ENCODE measurements at regions not wholly inside any gene's neighbourhood (a gene's known extent, or its start where the extent isn't known, plus 50 kb on each side); places are given as distances from the start of the nearest gene placed in this dataset.
"Not testable (repeated sequence)": the region's sequence is repeated elsewhere in the genome, so short reads cannot be mapped to it uniquely, and the experiment has no call there.

DNA sequence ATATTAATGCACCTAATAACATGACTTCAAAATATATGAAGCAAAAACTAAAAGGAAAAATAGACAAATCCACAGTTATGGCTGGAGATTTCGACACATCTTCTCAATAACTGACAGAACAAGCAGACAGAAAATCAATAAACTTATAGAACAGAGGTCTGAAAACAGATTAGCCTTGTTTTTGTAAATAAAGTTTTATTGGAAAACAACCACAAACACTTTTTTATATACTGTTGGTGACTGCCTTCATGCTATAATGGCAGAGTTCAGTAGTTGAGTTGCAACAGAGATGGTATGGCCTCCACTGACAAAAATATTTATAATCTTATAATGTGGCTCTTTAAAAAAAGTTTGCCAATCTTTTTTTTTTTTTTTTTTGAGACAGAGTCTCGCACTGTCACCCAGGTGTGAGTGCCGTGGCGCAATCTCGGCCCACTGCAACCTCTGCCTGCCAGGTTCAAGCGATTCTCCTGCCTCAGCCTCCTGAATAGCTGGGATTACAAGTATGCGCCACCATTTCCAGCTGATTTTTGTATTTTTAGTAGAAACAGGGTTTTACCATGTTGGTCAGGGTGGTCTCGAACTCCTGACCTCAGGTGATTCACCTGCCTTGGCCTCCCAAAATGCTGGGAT is 52.2 kb upstream of the GATA2 start:
- Histone ChIP-seq H3K27ac (ENCODE audit: low read length) (no peak overlapping the region), H3K4me1 (ENCODE audit: insufficient read depth, low read length) (no peaks in the 10 kb centered on the region), H3K4me2 (ENCODE audit: insufficient read depth, low read length) (no peak overlapping the region), H3K4me3 (ENCODE audit: low read depth in 1 of 2, low read length in 2 of 2) (no peak overlapping the region), H4K20me1 (ENCODE audit: insufficient read depth, low read length) (no peaks in the 10 kb centered on the region), H3K9me3 (ENCODE audit: insufficient read depth, low read length, severe bottlenecking) (no peaks in the 10 kb centered on the region), H3K27me3 (ENCODE audit: insufficient read depth, low read length, poor library complexity) (no peaks in the 10 kb centered on the region), H3K36me3 (ENCODE audit: insufficient read depth, low read length) (no peaks in the 10 kb centered on the region), H3K9ac (ENCODE audit: low read depth, low read length) (no peak overlapping the region), H3K79me2 (ENCODE audit: insufficient read depth, low read length) (no peaks in the 10 kb centered on the region), H2AFZ (ENCODE audit: low read depth, low read length) (no peak overlapping the region)
- DNase-seq (no peak), ATAC-seq (ENCODE audit: insufficient read depth, low read depth) (no peak)
- TF ChIP-seq, protein P1, sequence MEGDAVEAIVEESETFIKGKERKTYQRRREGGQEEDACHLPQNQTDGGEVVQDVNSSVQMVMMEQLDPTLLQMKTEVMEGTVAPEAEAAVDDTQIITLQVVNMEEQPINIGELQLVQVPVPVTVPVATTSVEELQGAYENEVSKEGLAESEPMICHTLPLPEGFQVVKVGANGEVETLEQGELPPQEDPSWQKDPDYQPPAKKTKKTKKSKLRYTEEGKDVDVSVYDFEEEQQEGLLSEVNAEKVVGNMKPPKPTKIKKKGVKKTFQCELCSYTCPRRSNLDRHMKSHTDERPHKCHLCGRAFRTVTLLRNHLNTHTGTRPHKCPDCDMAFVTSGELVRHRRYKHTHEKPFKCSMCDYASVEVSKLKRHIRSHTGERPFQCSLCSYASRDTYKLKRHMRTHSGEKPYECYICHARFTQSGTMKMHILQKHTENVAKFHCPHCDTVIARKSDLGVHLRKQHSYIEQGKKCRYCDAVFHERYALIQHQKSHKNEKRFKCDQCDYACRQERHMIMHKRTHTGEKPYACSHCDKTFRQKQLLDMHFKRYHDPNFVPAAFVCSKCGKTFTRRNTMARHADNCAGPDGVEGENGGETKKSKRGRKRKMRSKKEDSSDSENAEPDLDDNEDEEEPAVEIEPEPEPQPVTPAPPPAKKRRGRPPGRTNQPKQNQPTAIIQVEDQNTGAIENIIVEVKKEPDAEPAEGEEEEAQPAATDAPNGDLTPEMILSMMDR (IDR thresholded peaks at IDR 0.05; ENCODE audit: borderline replicate concordance, extremely low read depth, low read length, poor library complexity, severe bottlenecking) = no peak
- TF ChIP-seq EZH2 (IDR thresholded peaks at IDR 0.05; ENCODE audit: borderline replicate concordance, low read depth, low read length, severe bottlenecking) = no peak

DNA sequence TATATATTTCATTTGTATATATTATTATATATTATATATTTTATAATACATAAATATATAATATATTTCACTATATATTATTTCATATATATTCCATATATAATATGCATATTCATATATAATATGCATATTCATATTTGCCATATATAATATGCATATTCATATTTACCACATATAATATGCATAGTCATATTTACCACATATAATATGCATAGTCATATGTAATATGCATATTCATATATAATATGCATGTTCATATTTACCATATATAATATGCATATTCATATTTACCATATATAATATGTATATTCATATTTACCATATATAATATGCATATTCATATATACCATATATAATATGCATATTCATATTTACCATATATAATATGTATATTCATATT is 51.2 kb upstream of the GATA2 start:
- Histone ChIP-seq H3K79me2 (ENCODE audit: insufficient read depth, low read length) (no peaks in the 10 kb centered on the region), H2AFZ (ENCODE audit: low read depth, low read length) (no peak overlapping the region), H3K4me2 (ENCODE audit: insufficient read depth, low read length) (no peak overlapping the region), H3K9ac (ENCODE audit: low read depth, low read length) (no peak overlapping the region), H3K27ac (ENCODE audit: low read length) (no peak overlapping the region), H3K9me3 (ENCODE audit: insufficient read depth, low read length, severe bottlenecking) (no peaks in the 10 kb centered on the region), H3K27me3 (ENCODE audit: insufficient read depth, low read length, poor library complexity) (no peaks in the 10 kb centered on the region), H3K36me3 (ENCODE audit: insufficient read depth, low read length) (no peaks in the 10 kb centered on the region), H3K4me1 (ENCODE audit: insufficient read depth, low read length) (no peaks in the 10 kb centered on the region), H3K4me3 (ENCODE audit: low read depth in 1 of 2, low read length in 2 of 2) (no peak overlapping the region), H4K20me1 (ENCODE audit: insufficient read depth, low read length) (no peaks in the 10 kb centered on the region)
- DNase-seq (no peak), ATAC-seq (ENCODE audit: insufficient read depth, low read depth) (no peak)
- TF ChIP-seq, protein P1 (IDR thresholded peaks at IDR 0.05; ENCODE audit: borderline replicate concordance, extremely low read depth, low read length, poor library complexity, severe bottlenecking) = no peak
- no peak for TF ChIP-seq EZH2 (IDR thresholded peaks at IDR 0.05; ENCODE audit: borderline replicate concordance, low read depth, low read length, severe bottlenecking)

DNA sequence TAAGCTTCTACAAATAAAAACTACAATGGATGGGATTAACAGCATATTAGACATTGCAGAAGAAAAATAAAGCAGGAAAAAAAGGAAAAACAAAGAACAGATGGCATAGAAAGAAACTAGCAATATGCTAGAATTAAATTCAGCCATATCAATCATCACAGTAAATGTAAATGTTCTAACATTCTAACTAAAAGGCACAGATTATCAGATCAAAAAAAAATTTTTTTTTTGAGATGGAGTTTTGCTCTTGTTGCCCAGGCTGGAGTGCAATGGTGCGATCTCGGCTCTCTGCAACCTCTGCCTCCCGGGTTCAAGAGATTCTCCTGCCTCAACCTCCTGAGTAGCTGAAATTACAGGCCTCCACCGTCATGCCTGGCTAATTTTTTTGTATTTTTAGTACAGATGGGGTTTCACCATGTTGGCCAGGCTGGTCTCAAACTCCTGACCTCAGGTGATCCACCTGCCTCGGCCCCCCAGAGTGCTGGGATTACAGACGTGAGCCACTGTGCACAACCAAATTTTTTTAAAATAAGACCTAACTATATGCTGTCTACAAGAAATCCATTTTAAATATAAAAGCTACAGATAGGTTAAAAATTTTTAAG is 50.7 kb upstream of the GATA2 start:
- H3K36me3 ChIP-seq (ENCODE audit: insufficient read depth, low read length); H3K4me2 ChIP-seq (ENCODE audit: insufficient read depth, low read length); H3K79me2 ChIP-seq (ENCODE audit: insufficient read depth, low read length); DNase-seq; H3K27ac ChIP-seq (ENCODE audit: low read length); H2AFZ ChIP-seq (ENCODE audit: low read depth, low read length); H3K4me3 ChIP-seq (ENCODE audit: low read depth in 1 of 2, low read length in 2 of 2); H3K9ac ChIP-seq (ENCODE audit: low read depth, low read length); ATAC-seq (ENCODE audit: insufficient read depth, low read depth); H3K9me3 ChIP-seq (ENCODE audit: insufficient read depth, low read length, severe bottlenecking); H3K27me3 ChIP-seq (ENCODE audit: insufficient read depth, low read length, poor library complexity); H3K4me1 ChIP-seq (ENCODE audit: insufficient read depth, low read length); H4K20me1 ChIP-seq (ENCODE audit: insufficient read depth, low read length): not testable (repeated sequence)
